ENCODE measurements at regions not wholly inside any gene's neighbourhood (a gene's known extent, or its start where the extent isn't known, plus 50 kb on each side); places are given as distances from the start of the nearest gene placed in this dataset.
"Not testable (repeated sequence)": the region's sequence is repeated elsewhere in the genome, so short reads cannot be mapped to it uniquely, and the experiment has no call there.

DNA sequence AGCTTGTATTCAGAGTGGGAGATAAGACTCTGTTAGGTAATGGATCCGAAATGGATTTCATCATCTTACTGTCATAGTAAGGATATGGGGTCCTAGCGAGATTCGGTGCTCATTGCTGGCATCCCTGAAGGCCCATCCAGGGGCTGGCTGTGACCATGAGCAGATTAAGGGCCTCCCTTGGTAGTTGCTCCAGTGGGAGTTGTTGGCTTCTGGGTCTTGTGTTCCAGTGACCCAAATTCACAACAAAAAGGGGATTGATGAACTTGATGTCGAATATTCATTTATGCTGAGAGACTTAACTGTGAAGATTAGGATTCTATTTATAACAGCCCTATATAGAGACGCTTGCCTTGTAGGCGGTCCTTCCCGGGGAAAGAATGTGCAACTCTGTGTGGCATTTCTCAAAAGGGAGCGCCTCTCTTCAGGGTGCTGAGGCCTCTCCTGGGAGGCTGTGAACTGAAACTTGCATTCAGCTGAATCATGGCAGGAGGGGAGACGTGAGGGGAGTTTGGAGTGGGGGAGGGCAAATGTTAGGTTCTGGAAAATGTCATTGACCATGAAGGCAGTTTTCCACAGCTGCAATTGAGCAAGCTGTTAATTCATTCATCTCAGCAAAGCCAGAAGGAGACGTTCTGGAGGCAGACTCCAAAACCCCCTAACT, 233.1 kb upstream of the FZD8 start:
- no peaks in the 10 kb centered on the region for H3K4me1 Mint-ChIP-seq
- ATAC-seq (replicated peaks in 1 of 4) (no peak), DNase-seq (no peak)
- peaks cover 0 to 5% (median 0%) of the 10 kb centered on the region in 3 donors for H3K9me3 Mint-ChIP-seq
- Histone ChIP-seq H3K4me1 (ENCODE audit: control insufficient read depth in 1 of 2, extremely low read depth in 1 of 2, insufficient read depth in 2 of 2, low read length in 2 of 2) (no peaks in the 10 kb centered on the region), H3K4me3 (ENCODE audit: control insufficient read depth in 1 of 2, extremely low read depth in 1 of 2, low read length in 1 of 2) (no peak overlapping the region), H3K27me3 (replicated peaks in 1 of 2; ENCODE audit: control insufficient read depth in 2 of 2, extremely low read depth in 1 of 2, insufficient read depth in 2 of 2, low read length in 1 of 2) (no peaks in the 10 kb centered on the region), H3K27ac (ENCODE audit: low read length) (no peak overlapping the region), H3K9me3 (no peaks in the 10 kb centered on the region), H3K36me3 (ENCODE audit: control insufficient read depth in 2 of 2, extremely low read depth in 1 of 2, insufficient read depth in 1 of 2, low read length in 1 of 2) (no peaks in the 10 kb centered on the region)
- ChIA-PET CTCF (no interaction called here), POLR2A (no interaction called here)
- H3K27ac Mint-ChIP-seq: no peak overlapping the region
- peaks cover 0 to 2% of the 10 kb centered on the region in 2 donors for H3K27me3 Mint-ChIP-seq
- H3K4me3 Mint-ChIP-seq: no peak overlapping the region
- WGBS (ENCODE audit: insufficient coverage): 70% methylated on average over 8 of the region's 10 CpGs
- H3K36me3 Mint-ChIP-seq: no peaks in the 10 kb centered on the region

DNA sequence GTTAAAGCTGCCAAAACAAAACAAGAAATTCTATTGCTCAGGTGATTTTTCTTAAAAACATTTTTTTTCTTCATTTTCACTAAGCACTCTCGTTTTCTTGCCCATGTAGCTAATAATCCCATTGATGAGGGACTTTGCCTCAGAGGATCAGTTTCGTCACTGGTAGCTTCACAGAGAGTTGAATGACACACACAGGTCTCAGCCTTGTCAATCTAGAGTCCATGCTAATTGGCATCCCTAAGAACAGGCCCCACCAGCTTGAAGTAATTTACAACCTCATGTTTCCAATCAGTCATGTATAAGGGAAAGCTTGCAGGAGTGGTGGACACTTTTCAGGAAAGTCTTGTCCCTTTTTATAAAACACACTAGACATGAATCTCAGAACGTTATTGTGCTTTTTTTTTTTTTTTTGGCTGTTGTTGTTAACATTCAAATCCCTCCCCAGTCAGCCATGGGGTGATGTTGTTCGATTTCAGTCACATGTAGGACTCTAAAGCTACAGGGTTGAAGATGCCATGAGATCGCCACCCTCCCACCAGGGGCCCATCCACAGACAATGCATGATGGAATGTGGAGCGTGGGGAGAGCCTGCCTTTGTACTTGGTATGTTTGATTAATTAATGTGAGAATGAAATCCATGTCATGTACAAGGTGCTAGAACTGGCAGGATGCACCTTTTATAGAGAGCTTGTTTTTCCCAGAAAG, 232.4 kb upstream of the FZD8 start:
- Mint-ChIP-seq H3K36me3 (no peaks in the 10 kb centered on the region), H3K4me1 (no peaks in the 10 kb centered on the region), H3K27me3 (peaks cover 0 to 2% of the 10 kb centered on the region in 2 donors), H3K27ac (no peak overlapping the region), H3K4me3 (no peak overlapping the region), H3K9me3 (peaks cover 0 to 5% (median 0%) of the 10 kb centered on the region in 3 donors)
- 60% methylated on average over 2 of the region's 6 CpGs for WGBS (ENCODE audit: insufficient coverage)
- Histone ChIP-seq H3K36me3 (ENCODE audit: control insufficient read depth in 2 of 2, extremely low read depth in 1 of 2, insufficient read depth in 1 of 2, low read length in 1 of 2) (no peaks in the 10 kb centered on the region), H3K27ac (ENCODE audit: low read length) (no peak overlapping the region), H3K4me1 (ENCODE audit: control insufficient read depth in 1 of 2, extremely low read depth in 1 of 2, insufficient read depth in 2 of 2, low read length in 2 of 2) (no peaks in the 10 kb centered on the region), H3K9me3 (no peaks in the 10 kb centered on the region), H3K27me3 (replicated peaks in 1 of 2; ENCODE audit: control insufficient read depth in 2 of 2, extremely low read depth in 1 of 2, insufficient read depth in 2 of 2, low read length in 1 of 2) (no peaks in the 10 kb centered on the region), H3K4me3 (ENCODE audit: control insufficient read depth in 1 of 2, extremely low read depth in 1 of 2, low read length in 1 of 2) (no peak overlapping the region)
- ChIA-PET CTCF (no interaction called here), POLR2A (interaction anchor here in 1 of 2 donors (0.5 kb wide), 1 partner anchor 238 kb away, joined by 3 read pairs; no protein-coding TSS in a partner anchor)
- DNase-seq: no peak
- ATAC-seq (replicated peaks in 1 of 4): no peak

DNA sequence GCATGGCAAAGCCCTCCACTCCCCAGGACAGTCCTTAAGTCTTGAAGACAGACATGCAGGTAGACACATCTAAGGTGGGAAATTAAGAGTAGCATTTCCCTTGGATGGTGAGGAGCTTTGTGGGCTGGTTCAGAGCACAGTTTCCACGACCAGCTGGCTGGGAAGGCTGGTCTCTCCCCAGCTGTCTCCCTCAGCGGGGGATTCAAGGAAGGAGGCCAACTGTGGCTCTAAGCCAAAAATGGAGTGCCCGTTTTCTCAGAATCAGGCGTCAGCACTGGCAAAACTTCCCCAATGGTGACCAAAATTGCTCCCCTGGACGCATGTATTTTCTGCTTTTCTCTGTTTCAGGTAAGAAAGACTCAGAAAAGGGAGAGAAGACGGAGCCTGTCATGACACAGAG, 230.6 kb upstream of the FZD8 start:
- Mint-ChIP-seq H3K27me3 (peaks cover 0 to 2% of the 10 kb centered on the region in 2 donors), H3K4me1 (no peaks in the 10 kb centered on the region), H3K9me3 (peaks cover 0 to 5% (median 0%) of the 10 kb centered on the region in 3 donors), H3K27ac (no peak overlapping the region), H3K4me3 (no peak overlapping the region), H3K36me3 (no peaks in the 10 kb centered on the region)
- Histone ChIP-seq H3K27me3 (replicated peaks in 1 of 2; ENCODE audit: control insufficient read depth in 2 of 2, extremely low read depth in 1 of 2, insufficient read depth in 2 of 2, low read length in 1 of 2) (no peaks in the 10 kb centered on the region), H3K36me3 (ENCODE audit: control insufficient read depth in 2 of 2, extremely low read depth in 1 of 2, insufficient read depth in 1 of 2, low read length in 1 of 2) (no peaks in the 10 kb centered on the region), H3K4me3 (ENCODE audit: control insufficient read depth in 1 of 2, extremely low read depth in 1 of 2, low read length in 1 of 2) (no peak overlapping the region), H3K9me3 (no peaks in the 10 kb centered on the region), H3K4me1 (ENCODE audit: control insufficient read depth in 1 of 2, extremely low read depth in 1 of 2, insufficient read depth in 2 of 2, low read length in 2 of 2) (no peaks in the 10 kb centered on the region), H3K27ac (ENCODE audit: low read length) (no peak overlapping the region)
- ATAC-seq (replicated peaks in 1 of 4) (no peak), DNase-seq (no peak)
- POLR2A ChIA-PET: no interaction called here
- CTCF ChIA-PET: no interaction called here
- 59% methylated on average over 6 of the region's 6 CpGs for WGBS (ENCODE audit: insufficient coverage)

DNA sequence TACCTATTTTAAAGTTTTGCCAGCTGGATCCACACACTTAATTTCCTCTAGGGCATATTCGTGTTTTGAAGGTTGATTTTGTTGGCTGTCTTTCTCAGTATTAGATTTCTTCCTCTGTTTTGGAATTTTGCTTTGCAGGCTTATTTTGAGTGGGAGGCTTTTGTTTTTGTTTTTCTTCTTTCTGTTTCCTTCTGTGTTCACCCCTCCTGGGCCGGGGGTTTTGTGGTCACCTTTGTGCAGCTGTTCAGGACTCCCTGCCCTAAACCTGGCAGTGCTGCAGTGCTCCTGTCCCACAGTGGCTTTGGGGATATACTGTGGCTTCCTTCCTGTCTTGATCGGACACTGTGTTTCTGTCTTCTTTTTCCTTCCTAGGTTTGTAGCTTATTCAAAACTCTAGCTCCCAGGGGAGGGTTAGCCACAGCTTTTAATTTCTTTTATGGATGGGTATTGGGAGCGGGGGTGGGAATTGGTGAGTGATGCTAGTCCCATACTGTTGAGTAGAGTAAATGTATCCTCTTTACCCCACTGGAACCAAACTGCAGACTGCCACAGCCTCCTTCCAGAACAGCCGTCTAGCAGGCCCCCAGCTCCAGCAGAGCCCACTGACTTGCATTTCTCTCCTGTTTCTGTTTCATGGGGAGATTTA, 228.7 kb upstream of the FZD8 start:
- Histone ChIP-seq H3K4me1 (ENCODE audit: control insufficient read depth in 1 of 2, extremely low read depth in 1 of 2, insufficient read depth in 2 of 2, low read length in 2 of 2) (no peaks in the 10 kb centered on the region), H3K36me3 (ENCODE audit: control insufficient read depth in 2 of 2, extremely low read depth in 1 of 2, insufficient read depth in 1 of 2, low read length in 1 of 2) (no peaks in the 10 kb centered on the region), H3K27ac (ENCODE audit: low read length) (no peak overlapping the region), H3K4me3 (ENCODE audit: control insufficient read depth in 1 of 2, extremely low read depth in 1 of 2, low read length in 1 of 2) (no peak overlapping the region), H3K27me3 (replicated peaks in 1 of 2; ENCODE audit: control insufficient read depth in 2 of 2, extremely low read depth in 1 of 2, insufficient read depth in 2 of 2, low read length in 1 of 2) (no peaks in the 10 kb centered on the region), H3K9me3 (no peaks in the 10 kb centered on the region)
- Mint-ChIP-seq H3K9me3 (peaks cover 0 to 5% (median 0%) of the 10 kb centered on the region in 3 donors), H3K27me3 (peaks cover 0 to 2% of the 10 kb centered on the region in 2 donors), H3K27ac (no peak overlapping the region), H3K4me3 (no peak overlapping the region), H3K4me1 (no peaks in the 10 kb centered on the region), H3K36me3 (no peaks in the 10 kb centered on the region)
- ATAC-seq (replicated peaks in 1 of 4) (no peak), DNase-seq (no peak)
- no CpG with 5 or more reads among the region's 5 CpGs for WGBS (ENCODE audit: insufficient coverage)
- ChIA-PET CTCF (no interaction called here), POLR2A (no interaction called here)

DNA sequence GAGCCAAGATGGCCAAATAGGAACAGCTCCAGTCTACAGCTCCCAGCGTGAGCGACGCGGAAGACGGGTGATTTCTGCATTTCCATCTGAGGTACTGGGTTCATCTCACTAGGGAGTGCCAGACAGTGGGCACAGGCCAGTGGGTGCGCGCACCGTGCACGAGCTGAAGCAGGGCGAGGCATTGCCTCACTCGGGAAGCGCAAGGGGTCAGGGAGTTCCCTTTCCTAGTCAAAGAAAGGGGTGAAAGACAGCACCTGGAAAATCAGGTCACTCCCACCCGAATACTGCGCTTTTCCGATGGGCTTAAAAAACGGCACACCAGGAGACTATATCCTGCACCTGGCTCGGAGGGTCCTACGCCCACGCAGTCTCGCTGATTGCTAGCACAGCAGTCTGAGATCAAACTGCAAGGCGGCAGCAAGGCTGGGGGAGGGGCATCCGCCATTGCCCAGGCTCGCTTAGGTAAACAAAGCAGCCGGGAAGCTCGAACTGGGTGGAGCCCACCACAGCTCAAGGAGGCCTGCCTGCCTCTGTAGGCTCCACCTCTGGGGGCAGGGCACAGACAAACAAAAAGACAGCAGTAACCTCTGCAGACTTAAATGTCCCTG, 216.7 kb upstream of the FZD8 start:
- POLR2A ChIA-PET; H3K9me3 ChIP-seq; H3K27ac Mint-ChIP-seq; H3K27me3 Mint-ChIP-seq; ATAC-seq (replicated peaks in 1 of 4); H3K27me3 ChIP-seq (replicated peaks in 1 of 2; ENCODE audit: control insufficient read depth in 2 of 2, extremely low read depth in 1 of 2, insufficient read depth in 2 of 2, low read length in 1 of 2); H3K4me1 ChIP-seq (ENCODE audit: control insufficient read depth in 1 of 2, extremely low read depth in 1 of 2, insufficient read depth in 2 of 2, low read length in 2 of 2); H3K4me3 Mint-ChIP-seq; DNase-seq; H3K4me3 ChIP-seq (ENCODE audit: control insufficient read depth in 1 of 2, extremely low read depth in 1 of 2, low read length in 1 of 2); H3K27ac ChIP-seq (ENCODE audit: low read length); H3K36me3 ChIP-seq (ENCODE audit: control insufficient read depth in 2 of 2, extremely low read depth in 1 of 2, insufficient read depth in 1 of 2, low read length in 1 of 2); H3K36me3 Mint-ChIP-seq; CTCF ChIA-PET; H3K4me1 Mint-ChIP-seq: not testable (repeated sequence)
- H3K9me3 Mint-ChIP-seq: peaks cover 7 to 13% (median 9%) of the 10 kb centered on the region in 3 donors
- WGBS (ENCODE audit: insufficient coverage): no CpG with 5 or more reads among the region's 25 CpGs

DNA sequence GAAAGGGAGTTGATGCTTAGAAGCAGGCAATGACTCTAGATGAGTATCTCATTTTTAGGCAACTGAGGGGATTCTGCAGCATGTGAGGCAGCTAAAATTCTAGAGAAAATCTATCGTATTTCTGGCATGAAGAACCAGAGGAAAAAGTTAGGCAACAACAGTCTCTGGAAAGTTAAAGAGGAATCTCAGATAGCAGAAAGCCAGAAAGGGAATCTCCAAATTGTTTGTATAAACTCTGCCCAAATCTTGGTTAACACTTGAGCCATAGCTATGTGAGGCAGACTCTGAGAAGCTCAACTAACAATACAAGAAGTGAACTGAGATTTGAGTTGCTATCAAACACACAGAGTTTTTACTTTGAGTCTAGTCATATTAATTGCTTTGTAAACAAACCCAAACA, 215.8 kb upstream of the FZD8 start:
- Histone ChIP-seq H3K4me1 (ENCODE audit: control insufficient read depth in 1 of 2, extremely low read depth in 1 of 2, insufficient read depth in 2 of 2, low read length in 2 of 2) (no peaks in the 10 kb centered on the region), H3K9me3 (no peaks in the 10 kb centered on the region), H3K27me3 (replicated peaks in 1 of 2; ENCODE audit: control insufficient read depth in 2 of 2, extremely low read depth in 1 of 2, insufficient read depth in 2 of 2, low read length in 1 of 2) (no peaks in the 10 kb centered on the region), H3K36me3 (ENCODE audit: control insufficient read depth in 2 of 2, extremely low read depth in 1 of 2, insufficient read depth in 1 of 2, low read length in 1 of 2) (no peaks in the 10 kb centered on the region), H3K4me3 (ENCODE audit: control insufficient read depth in 1 of 2, extremely low read depth in 1 of 2, low read length in 1 of 2) (no peak overlapping the region), H3K27ac (ENCODE audit: low read length) (no peak overlapping the region)
- Mint-ChIP-seq H3K36me3 (no peaks in the 10 kb centered on the region), H3K27ac (no peak overlapping the region), H3K4me3 (no peak overlapping the region), H3K9me3 (peaks cover 7 to 13% (median 9%) of the 10 kb centered on the region in 3 donors), H3K27me3 (peaks cover 2 to 3% of the 10 kb centered on the region in 2 donors), H3K4me1 (no peaks in the 10 kb centered on the region)
- ChIA-PET POLR2A (no interaction called here), CTCF (no interaction called here)
- ATAC-seq (replicated peaks in 1 of 4) (no peak), DNase-seq (no peak)
- WGBS (ENCODE audit: insufficient coverage): 100% methylated on average over 1 of the region's 1 CpG
